ENCODE measurements at regions not wholly inside any gene's neighbourhood (a gene's known extent, or its start where the extent isn't known, plus 50 kb on each side); places are given as distances from the start of the nearest gene placed in this dataset.
"Not testable (repeated sequence)": the region's sequence is repeated elsewhere in the genome, so short reads cannot be mapped to it uniquely, and the experiment has no call there.

- TF ChIP-seq CTCF (IDR thresholded peaks at IDR 0.05), result no peak
- Histone ChIP-seq H3K27ac (no peak overlapping the region), H3K27me3 (ENCODE audit: insufficient read depth in 3 of 3, low read length in 2 of 3) (no peaks in the 10 kb centered on the region), H3K36me3 (ENCODE audit: insufficient read depth in 1 of 2, low read depth in 1 of 2) (no peaks in the 10 kb centered on the region), H3K4me3 (no peak overlapping the region), H3K9me3 (no peaks in the 10 kb centered on the region), H3K4me1 (no peaks in the 10 kb centered on the region)
- DNase-seq (no peak), ATAC-seq (no peak)
- WGBS, 3 donors, result 82 to 84% (median 82%) methylated on average over 3 of the region's 3 CpGs
- intact Hi-C loops (cut with DNase I), result no loop called here
These were observed 63.6 kb upstream of the TRIM24 start for GRCh38 chr7:138396251-138397070.

GRCh38 chr7:138397071-138397433 is 63.0 kb upstream of the TRIM24 start:
- H3K4me1 ChIP-seq; ATAC-seq; H3K36me3 ChIP-seq (ENCODE audit: insufficient read depth in 1 of 2, low read depth in 1 of 2); H3K4me3 ChIP-seq; intact Hi-C loops (cut with DNase I); H3K9me3 ChIP-seq; DNase-seq; H3K27ac ChIP-seq; H3K27me3 ChIP-seq (ENCODE audit: insufficient read depth in 3 of 3, low read length in 2 of 3): not testable (repeated sequence)
- 86 to 90% (median 89%) methylated on average over 3 of the region's 3 CpGs for WGBS, 3 donors

GRCh38 chr7:138398857-138399256 is 61.2 kb upstream of the TRIM24 start:
- WGBS, 3 donors, result 61 to 95% (median 89%) methylated on average over 1 of the region's 1 CpG
- DNase-seq (no peak), ATAC-seq (no peak)
- H3K27me3 ChIP-seq (ENCODE audit: insufficient read depth in 3 of 3, low read length in 2 of 3), result no peaks in the 10 kb centered on the region
- no peak overlapping the region for H3K27ac ChIP-seq
- no peaks in the 10 kb centered on the region for H3K36me3 ChIP-seq (ENCODE audit: insufficient read depth in 1 of 2, low read depth in 1 of 2)
- TF ChIP-seq CTCF (IDR thresholded peaks at IDR 0.05), result no peak
- no peaks in the 10 kb centered on the region for H3K9me3 ChIP-seq
- no peak overlapping the region for H3K4me3 ChIP-seq
- H3K4me1 ChIP-seq, result no peaks in the 10 kb centered on the region
- intact Hi-C loops (cut with DNase I), result no loop called here

GRCh38 chr7:138400400-138400886 is 59.6 kb upstream of the TRIM24 start:
- Histone ChIP-seq H3K27me3 (ENCODE audit: insufficient read depth in 3 of 3, low read length in 2 of 3) (no peaks in the 10 kb centered on the region), H3K27ac (no peak overlapping the region), H3K4me1 (no peaks in the 10 kb centered on the region), H3K4me3 (no peak overlapping the region), H3K9me3 (no peaks in the 10 kb centered on the region), H3K36me3 (ENCODE audit: insufficient read depth in 1 of 2, low read depth in 1 of 2) (no peaks in the 10 kb centered on the region)
- 71 to 77% (median 74%) methylated on average over 6 of the region's 6 CpGs for WGBS, 3 donors
- DNase-seq, result no peak
- no peak for TF ChIP-seq CTCF (IDR thresholded peaks at IDR 0.05)
- intact Hi-C loops (cut with DNase I), result no loop called here
- no peak for ATAC-seq

GRCh38 chr7:138402749-138403148 is 57.3 kb upstream of the TRIM24 start:
- Histone ChIP-seq H3K27ac (no peak overlapping the region), H3K4me1 (no peaks in the 10 kb centered on the region), H3K36me3 (ENCODE audit: insufficient read depth in 1 of 2, low read depth in 1 of 2) (no peaks in the 10 kb centered on the region), H3K9me3 (no peaks in the 10 kb centered on the region), H3K27me3 (ENCODE audit: insufficient read depth in 3 of 3, low read length in 2 of 3) (no peaks in the 10 kb centered on the region), H3K4me3 (no peak overlapping the region)
- ATAC-seq (no peak), DNase-seq (no peak)
- WGBS, 3 donors, result 96 to 100% (median 100%) methylated on average over 1 of the region's 1 CpG
- intact Hi-C loops (cut with DNase I), result no loop called here
- TF ChIP-seq CTCF (IDR thresholded peaks at IDR 0.05), result no peak
